ENCODE measurements at regions not wholly inside any gene's neighbourhood (a gene's known extent, or its start where the extent isn't known, plus 50 kb on each side); places are given as distances from the start of the nearest gene placed in this dataset.
A peak's percentile ranks its signal among the peaks of the same experiment; 100 is the strongest.

DNA sequence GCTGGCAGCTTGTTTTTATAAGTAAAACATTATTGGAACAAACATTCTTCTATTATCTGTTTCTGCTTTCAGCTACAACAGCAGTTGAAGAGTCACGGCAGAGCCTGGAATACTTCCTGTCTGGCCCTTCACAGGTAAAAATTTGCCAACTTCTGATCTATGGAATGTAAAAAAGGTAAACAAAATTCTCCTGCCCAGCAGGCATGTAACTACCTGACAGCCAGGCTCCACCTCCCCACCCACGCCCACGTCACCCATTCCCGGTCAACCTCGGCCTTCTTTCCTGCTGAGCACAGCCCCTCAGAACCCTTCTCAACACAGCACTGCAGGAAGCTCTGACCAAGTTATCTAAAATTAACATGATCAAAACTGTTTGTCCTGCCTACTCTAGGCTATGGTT, 166.0 kb downstream of the DLL1 start:
- Histone ChIP-seq H2BK120ac (replicated peaks; ENCODE audit: low read depth, low read length) (no peak overlapping the region), H3K23me2 (ENCODE audit: low read depth, low read length) (no peaks in the 10 kb centered on the region), H2BK5ac (ENCODE audit: low read depth, low read length) (no peak overlapping the region), H3K4ac (replicated peaks; ENCODE audit: insufficient read length, low read depth, low read length) (no peak overlapping the region), H3K4me2 (ENCODE audit: insufficient read depth in 1 of 2, low read depth in 2 of 2, low read length in 2 of 2) (no peak overlapping the region), H4K20me1 (replicated peaks in 1 of 2; ENCODE audit: control insufficient read depth in 1 of 2, insufficient read depth in 2 of 2, low read length in 2 of 2) (no peaks in the 10 kb centered on the region), H4K91ac (replicated peaks; ENCODE audit: insufficient read length, low read length) (no peak overlapping the region), H2AK5ac (ENCODE audit: low read depth, low read length) (no peak overlapping the region), H2AFZ (ENCODE audit: low read length) (no peak overlapping the region), H2BK20ac (ENCODE audit: low read length) (no peak overlapping the region), H3K4me1 (replicated peaks in 1 of 4; ENCODE audit: control insufficient read depth in 3 of 4, insufficient read depth in 4 of 4, low read length in 3 of 4) (no peaks in the 10 kb centered on the region), H2BK12ac (ENCODE audit: low read depth, low read length) (no peak overlapping the region), H3K4me3 (ENCODE audit: extremely low read depth in 1 of 4, insufficient read depth in 2 of 4, low read depth in 3 of 4, low read length in 4 of 4) (no peak overlapping the region), H3K27ac (ENCODE audit: low read depth, low read length) (no peak overlapping the region), H3K27me3 (replicated peaks in 1 of 4; ENCODE audit: control insufficient read depth in 3 of 4, extremely low read depth in 1 of 4, insufficient read depth in 3 of 4, low read length in 3 of 4) (no peaks in the 10 kb centered on the region), H3K9me3 (ENCODE audit: insufficient read depth in 2 of 2, low read depth in 1 of 2, low read length in 1 of 2) (0 out of 4 replicates have a peak, but pooled peaks cover 0 to 8% of the 10 kb centered on the region in 2 experiments), H3K79me2 (ENCODE audit: control insufficient read depth in 1 of 2, insufficient read depth in 2 of 2, low read length in 2 of 2) (no peaks in the 10 kb centered on the region), H4K5ac (ENCODE audit: insufficient read length, low read depth, low read length) (no peak overlapping the region), H3K36me3 (ENCODE audit: control insufficient read depth in 2 of 4, insufficient read depth in 4 of 4, low read length in 3 of 4) (no peaks in the 10 kb centered on the region), H3K14ac (ENCODE audit: insufficient read length) (no peak overlapping the region), H3K18ac (ENCODE audit: extremely low read depth, low read length) (no peak overlapping the region), H4K8ac (ENCODE audit: extremely low read depth, insufficient read depth, low read length) (no peak overlapping the region), H3K56ac (replicated peaks; ENCODE audit: insufficient read length, low read depth, low read length) (no peak overlapping the region), H3K23ac (ENCODE audit: insufficient read length) (no peak overlapping the region), H3K79me1 (ENCODE audit: low read depth, low read length) (no peaks in the 10 kb centered on the region), H3K9ac (replicated peaks in 1 of 4; ENCODE audit: extremely low read depth in 1 of 4, low read depth in 3 of 4, low read length in 3 of 4) (no peak overlapping the region), H2BK15ac (ENCODE audit: low read length) (no peak overlapping the region)
- no peak for FAIRE-seq
- CTCF ChIA-PET (ENCODE audit: partially characterized antibody), result no interaction called here
- POLR2A ChIA-PET (ENCODE audit: partially characterized antibody), result no interaction called here
- no peak for TF ChIP-seq TAF1 (IDR thresholded peaks at IDR 0.05; ENCODE audit: low read depth, low read length)
- no peak for TF ChIP-seq TAF7 (optimal IDR thresholded peaks at IDR 0.05; ENCODE audit: borderline replicate concordance, low read depth, low read length)
- no peak for TF ChIP-seq EGR1 (IDR thresholded peaks at IDR 0.05; ENCODE audit: borderline replicate concordance, low read depth, low read length)
- TF ChIP-seq FOSL1 (IDR thresholded peaks at IDR 0.05; ENCODE audit: insufficient read depth, low read depth, low read length), result no peak
- TF ChIP-seq CHD1 (IDR thresholded peaks at IDR 0.05; ENCODE audit: low read depth, low read length), result no peak
- 82% methylated on average over 5 of the region's 5 CpGs; no CpG with 5 or more reads in 1 of the 2 experiments for WGBS, 2 experiments (ENCODE audit: extremely low coverage in 1 of 2, insufficient coverage in 1 of 2, insufficient read length in 1 of 2, insufficient replicate concordance in 2 of 2, low coverage in 1 of 2, low lambda C conversion rate in 2 of 2, missing lambda C conversion rate in 1 of 2)
- DNase-seq (ENCODE audit: low read depth in 1 of 2, low spot score in 2 of 2), result peak in 1 of 2 experiments; percentile 32

Measured in H1 (cell line).